DND-41 (cell line): ENCODE measurements at regions not wholly inside any gene's neighbourhood (a gene's known extent, or its start where the extent isn't known, plus 50 kb on each side); places are given as distances from the start of the nearest gene placed in this dataset.

Experiments used
- ATAC-seq: fragments of 200-7000 bp; cut with Tn5 transposase; 3 replicates; pipeline ENCODE4 v1.9.1; 2021; ENCODE audit warnings: low read depth; ENCODE audit not compliant: insufficient read depth
- DNase-seq: peaks from one replicate; pipeline ENCODE4 v3.0.0-alpha.2; 2020
- H2AFZ ChIP-seq: 2 replicates; pipeline ENCODE4 v1.6.0; 2012; ENCODE audit warnings: low read depth, low read length
- H3K27ac ChIP-seq: 2 replicates; pipeline ENCODE4 v1.5.1; 2012; ENCODE audit warnings: low read length, inconsistent platforms
- H3K27me3 ChIP-seq: fragments of 200-600 bp; sonication (generic); 2 replicates; pipeline ENCODE4 v1.6.0; 2012; ENCODE audit warnings: low read length, mild to moderate bottlenecking, inconsistent platforms; ENCODE audit not compliant: insufficient read depth, poor library complexity
- H3K36me3 ChIP-seq: 2 replicates; pipeline ENCODE4 v1.5.1; 2012; ENCODE audit warnings: low read length, inconsistent platforms; ENCODE audit not compliant: insufficient read depth
- H3K4me1 ChIP-seq: 2 replicates; pipeline ENCODE4 v1.5.1; 2012; ENCODE audit warnings: mild to moderate bottlenecking, low read length; ENCODE audit not compliant: insufficient read depth
- H3K4me2 ChIP-seq: 2 replicates; pipeline ENCODE4 v1.6.0; 2012; ENCODE audit warnings: mild to moderate bottlenecking, moderate library complexity, low read length, inconsistent platforms; ENCODE audit not compliant: insufficient read depth
- H3K4me3 ChIP-seq, 2 experiments: fragments of 200-600 bp in 1 of 2; shearing (Covaris generic) in 1 of 2; 2 replicates each; pipeline ENCODE4 v1.5.1; 2012 to 2016; ENCODE audit warnings: inconsistent platforms in 2 of 2, low read length in 2 of 2, mild to moderate bottlenecking in 2 of 2, low read depth in 1 of 2, moderate library complexity in 1 of 2
- H3K79me2 ChIP-seq: 2 replicates; pipeline ENCODE4 v1.6.0; 2012; ENCODE audit warnings: low read length, inconsistent platforms; ENCODE audit not compliant: insufficient read depth
- H3K9ac ChIP-seq: 2 replicates; pipeline ENCODE4 v1.6.0; 2012; ENCODE audit warnings: low read depth, mild to moderate bottlenecking, inconsistent platforms, low read length, moderate library complexity
- H3K9me3 ChIP-seq: 2 replicates; pipeline ENCODE4 v1.5.1; 2012; ENCODE audit warnings: low read length, moderate library complexity, mild to moderate bottlenecking, inconsistent platforms; ENCODE audit not compliant: insufficient read depth, severe bottlenecking
- H4K20me1 ChIP-seq: 2 replicates; pipeline ENCODE4 v1.6.0; 2012; ENCODE audit warnings: low read length; ENCODE audit not compliant: insufficient read depth
- EZH2 ChIP-seq: IDR thresholded peaks from 3 replicates; pipeline ENCODE4 v1.6.1; 2012; ENCODE audit warnings: borderline replicate concordance, low read depth, mild to moderate bottlenecking, moderate library complexity, low read length, inconsistent platforms; ENCODE audit not compliant: severe bottlenecking
- TF ChIP-seq, protein P1 (sequence below): IDR thresholded peaks from 2 replicates; pipeline ENCODE4 v1.5.1; 2012; ENCODE audit warnings: borderline replicate concordance, low read length, moderate library complexity, mild to moderate bottlenecking; ENCODE audit not compliant: poor library complexity, severe bottlenecking; ENCODE audit errors: extremely low read depth

- H3K4me3 ChIP-seq: no peak overlapping the region
- H3K9me3 ChIP-seq: no peaks in the 10 kb centered on the region
- H3K79me2 ChIP-seq: no peaks in the 10 kb centered on the region
- H3K27me3 ChIP-seq: peaks cover 2% of the 10 kb centered on the region
- no peak overlapping the region for H3K27ac ChIP-seq
- H3K9ac ChIP-seq: no peak overlapping the region
- H2AFZ ChIP-seq: no peak overlapping the region
- no peak overlapping the region for H3K4me2 ChIP-seq
- no peaks in the 10 kb centered on the region for H4K20me1 ChIP-seq
- DNase-seq (no peak), ATAC-seq (no peak)
- H3K4me1 ChIP-seq: no peaks in the 10 kb centered on the region
- TF ChIP-seq, protein P1, sequence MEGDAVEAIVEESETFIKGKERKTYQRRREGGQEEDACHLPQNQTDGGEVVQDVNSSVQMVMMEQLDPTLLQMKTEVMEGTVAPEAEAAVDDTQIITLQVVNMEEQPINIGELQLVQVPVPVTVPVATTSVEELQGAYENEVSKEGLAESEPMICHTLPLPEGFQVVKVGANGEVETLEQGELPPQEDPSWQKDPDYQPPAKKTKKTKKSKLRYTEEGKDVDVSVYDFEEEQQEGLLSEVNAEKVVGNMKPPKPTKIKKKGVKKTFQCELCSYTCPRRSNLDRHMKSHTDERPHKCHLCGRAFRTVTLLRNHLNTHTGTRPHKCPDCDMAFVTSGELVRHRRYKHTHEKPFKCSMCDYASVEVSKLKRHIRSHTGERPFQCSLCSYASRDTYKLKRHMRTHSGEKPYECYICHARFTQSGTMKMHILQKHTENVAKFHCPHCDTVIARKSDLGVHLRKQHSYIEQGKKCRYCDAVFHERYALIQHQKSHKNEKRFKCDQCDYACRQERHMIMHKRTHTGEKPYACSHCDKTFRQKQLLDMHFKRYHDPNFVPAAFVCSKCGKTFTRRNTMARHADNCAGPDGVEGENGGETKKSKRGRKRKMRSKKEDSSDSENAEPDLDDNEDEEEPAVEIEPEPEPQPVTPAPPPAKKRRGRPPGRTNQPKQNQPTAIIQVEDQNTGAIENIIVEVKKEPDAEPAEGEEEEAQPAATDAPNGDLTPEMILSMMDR: no peak
- TF ChIP-seq EZH2: no peak
- no peaks in the 10 kb centered on the region for H3K36me3 ChIP-seq
These were observed 72.3 kb upstream of the POU2AF2 start for GRCh38 chr11:111173221-111173620.

DNA sequence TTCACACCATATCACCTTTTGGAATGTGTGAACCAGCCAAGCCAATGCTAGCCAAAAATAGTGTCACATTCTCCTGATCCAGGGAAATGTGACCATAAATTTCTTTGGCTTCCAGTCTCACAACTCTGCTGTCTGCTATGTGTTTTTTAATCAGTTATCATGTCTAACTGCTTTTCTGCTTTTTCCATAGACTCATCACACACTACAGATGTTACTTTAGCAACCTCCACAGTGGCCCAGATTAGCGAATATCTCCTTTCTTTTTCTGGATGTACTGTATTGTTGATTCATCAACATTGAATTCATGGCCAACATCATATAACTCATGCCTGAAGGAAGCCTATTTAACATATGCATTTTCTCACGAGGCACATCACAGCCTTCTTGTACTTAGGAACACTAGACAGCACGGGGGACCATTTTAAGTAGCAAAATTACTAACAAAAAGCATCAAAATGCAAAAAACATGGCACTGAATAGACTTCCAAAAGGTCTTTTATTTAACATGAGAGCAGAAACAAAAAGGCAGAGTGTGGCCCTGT lies 73.1 kb upstream of the POU2AF2 start:
- H2AFZ ChIP-seq: no peak overlapping the region
- no peak for DNase-seq
- no peak overlapping the region for H3K4me2 ChIP-seq
- H3K4me3 ChIP-seq: no peak overlapping the region
- no peaks in the 10 kb centered on the region for H4K20me1 ChIP-seq
- H3K27me3 ChIP-seq: no peaks in the 10 kb centered on the region
- no peaks in the 10 kb centered on the region for H3K36me3 ChIP-seq
- no peaks in the 10 kb centered on the region for H3K79me2 ChIP-seq
- H3K27ac ChIP-seq: no peak overlapping the region
- H3K9ac ChIP-seq: no peak overlapping the region
- TF ChIP-seq, protein P1: no peak
- TF ChIP-seq EZH2: no peak
- no peaks in the 10 kb centered on the region for H3K4me1 ChIP-seq
- no peak for ATAC-seq
- H3K9me3 ChIP-seq: no peaks in the 10 kb centered on the region

- H3K27me3 ChIP-seq: no peaks in the 10 kb centered on the region
- no peak overlapping the region for H3K4me2 ChIP-seq
- no peak overlapping the region for H3K4me3 ChIP-seq
- no peak for ATAC-seq
- H4K20me1 ChIP-seq: no peaks in the 10 kb centered on the region
- no peak overlapping the region for H3K9ac ChIP-seq
- TF ChIP-seq, protein P1: no peak
- no peak for TF ChIP-seq EZH2
- no peak for DNase-seq
- H3K27ac ChIP-seq: no peak overlapping the region
- H3K9me3 ChIP-seq: no peaks in the 10 kb centered on the region
- H3K4me1 ChIP-seq: no peaks in the 10 kb centered on the region
- no peaks in the 10 kb centered on the region for H3K79me2 ChIP-seq
- H2AFZ ChIP-seq: no peak overlapping the region
- no peaks in the 10 kb centered on the region for H3K36me3 ChIP-seq
These were observed 74.7 kb upstream of the POU2AF2 start for GRCh38 chr11:111170761-111171379.
